Femur (tissue), 1 donor: ENCODE measurements at regions not wholly inside any gene's neighbourhood (a gene's known extent, or its start where the extent isn't known, plus 50 kb on each side); places are given as distances from the start of the nearest gene placed in this dataset.

ENCODE experiments used
- DNase-seq: peaks from one replicate; pipeline ENCODE4 v3.0.0-alpha.2; 2017

DNA sequence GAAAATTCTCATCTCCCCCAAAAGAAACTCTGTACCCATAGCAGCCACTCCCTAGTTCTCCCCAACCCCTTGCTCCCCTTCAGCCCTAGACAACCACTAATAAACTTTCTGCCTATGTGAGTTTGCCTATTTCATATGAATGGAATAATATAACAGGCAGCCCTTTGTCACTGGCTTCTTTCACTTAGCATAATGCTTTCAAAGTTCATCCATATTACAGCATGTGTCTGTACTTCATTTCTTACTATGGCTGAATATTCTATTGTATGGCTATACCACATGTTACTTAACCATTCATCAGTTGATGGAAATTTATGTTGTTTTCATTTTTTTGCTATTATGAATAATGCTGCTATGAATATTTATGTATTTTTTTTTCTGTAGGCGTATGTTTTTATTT lies 442.9 kb downstream of the SLC4A3 start:
- DNase-seq, result no peak

DNA sequence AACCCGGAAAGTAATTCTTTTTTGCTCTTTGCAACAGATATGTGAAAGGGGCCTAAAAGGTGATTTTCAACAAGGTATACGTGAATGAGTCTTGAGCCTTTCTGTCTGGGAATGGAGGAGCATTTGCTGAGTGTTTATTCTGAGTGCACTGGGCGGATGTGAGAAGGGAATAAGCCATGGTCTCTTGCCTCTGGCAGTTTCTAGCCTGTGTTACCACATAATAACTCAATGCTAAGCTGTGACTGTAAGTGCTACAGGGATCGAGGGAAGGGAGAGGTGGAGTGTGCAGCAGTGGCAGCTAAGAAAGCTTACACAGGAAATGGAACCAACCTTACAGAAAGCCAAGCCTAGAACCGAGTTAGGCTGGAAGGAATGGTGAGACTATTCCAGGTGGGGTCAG lies 444.3 kb downstream of the SLC4A3 start:
- no peak for DNase-seq

DNA sequence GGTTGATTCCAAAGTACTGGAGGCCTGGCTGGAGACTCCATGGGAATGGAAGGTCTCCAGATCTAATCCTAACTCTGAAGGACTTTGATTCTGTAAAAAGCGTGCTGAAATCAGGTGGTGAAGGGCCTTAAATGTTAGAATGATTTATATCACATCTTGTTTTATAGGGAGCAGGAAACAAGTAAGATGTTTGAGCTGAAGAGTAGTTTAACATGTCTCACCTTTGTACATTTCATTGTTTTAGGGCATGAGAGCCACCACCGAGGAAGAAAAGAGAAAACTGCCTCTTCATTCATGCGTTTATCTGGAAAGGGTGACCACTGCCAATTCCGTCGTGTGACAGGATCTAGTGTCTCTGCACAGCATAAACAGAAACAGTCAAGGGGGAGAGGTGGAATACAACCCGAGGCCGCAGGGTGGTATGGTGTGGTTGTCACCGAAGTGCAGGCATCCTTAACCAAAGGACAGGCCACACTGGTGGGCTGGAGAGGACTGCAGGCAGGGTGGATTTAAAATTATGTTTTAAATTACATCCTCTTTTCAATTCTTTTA lies 445.3 kb downstream of the SLC4A3 start:
- DNase-seq, result no peak

DNA sequence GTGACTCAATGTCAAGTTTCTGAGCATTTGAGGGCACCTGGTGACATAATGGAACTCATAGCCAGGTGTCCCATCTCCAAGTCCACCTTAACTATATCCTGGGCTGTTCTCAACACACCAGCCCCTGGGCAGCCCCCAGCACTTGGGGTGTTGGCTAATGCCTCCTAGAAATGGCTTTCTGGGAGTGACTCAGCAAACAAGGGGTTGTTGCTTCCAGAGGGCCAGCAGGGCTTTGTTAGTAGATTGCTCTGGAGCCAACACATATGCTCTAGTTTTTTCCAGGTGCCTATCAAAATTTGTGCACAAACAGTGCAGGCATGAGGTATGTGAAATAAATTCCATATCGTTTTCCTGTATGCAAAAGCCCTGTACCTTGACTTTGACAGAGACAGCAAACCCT lies 448.4 kb downstream of the SLC4A3 start:
- DNase-seq, result no peak

DNA sequence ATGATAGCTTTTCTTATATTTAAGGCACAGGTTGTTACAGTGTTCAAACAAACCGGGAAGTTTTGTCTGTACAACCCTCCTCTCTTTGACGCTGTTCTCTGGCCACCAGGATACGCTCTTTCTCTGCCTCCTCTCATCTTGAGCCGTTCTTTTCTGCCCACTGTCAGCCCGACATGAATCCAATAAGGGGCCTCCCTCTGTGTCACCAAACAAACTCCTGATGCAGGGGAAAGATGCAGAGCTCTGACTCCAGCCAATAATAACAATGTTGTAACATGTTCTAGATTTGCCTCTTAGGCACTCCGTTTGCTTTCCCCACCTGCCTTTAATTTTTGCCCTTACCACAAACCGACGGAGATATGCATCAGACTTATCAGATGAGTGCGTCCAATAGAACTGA lies 449.3 kb downstream of the SLC4A3 start:
- DNase-seq, result peak; percentile 32

DNA sequence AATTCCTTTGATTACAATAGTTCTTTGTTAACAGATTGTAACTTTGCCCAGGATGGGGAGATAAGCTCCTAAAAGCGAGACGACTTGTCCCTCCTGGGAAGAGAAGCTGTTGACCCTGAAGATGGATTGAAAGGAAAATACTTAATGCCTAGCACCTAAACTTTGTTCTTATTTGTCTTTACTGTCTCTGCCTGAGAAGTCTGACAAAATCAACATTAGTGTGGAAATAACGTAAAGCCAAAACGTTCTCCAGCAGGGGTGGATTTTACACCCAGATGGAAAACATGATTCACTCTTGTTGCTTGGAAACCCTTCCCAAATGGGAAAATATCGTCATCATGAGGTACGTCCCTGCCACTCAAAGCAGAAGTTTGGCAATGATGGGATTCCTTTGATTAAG lies 450.1 kb downstream of the SLC4A3 start:
- peak; percentile 36 for DNase-seq

DNA sequence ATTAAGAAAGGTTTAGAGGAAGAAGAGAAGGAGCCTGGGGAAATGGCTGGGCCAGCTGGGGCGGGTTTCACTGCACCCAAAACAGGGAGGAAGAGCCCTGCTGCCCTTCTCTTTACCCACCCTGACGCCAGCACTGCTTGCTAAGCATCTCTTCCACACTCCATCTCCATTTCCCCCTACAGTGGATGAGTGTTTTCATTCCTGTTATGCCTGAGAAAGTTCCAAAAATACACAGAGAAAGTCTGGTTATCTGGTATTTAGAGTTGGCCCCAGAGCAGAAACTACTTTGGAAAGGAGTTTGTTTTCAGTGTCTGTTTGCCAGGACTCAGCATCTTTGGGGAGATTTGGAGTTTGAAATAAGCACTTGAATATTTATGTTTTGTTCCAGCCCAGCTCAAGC lies 451.0 kb downstream of the SLC4A3 start:
- peak; percentile 53 for DNase-seq

DNA sequence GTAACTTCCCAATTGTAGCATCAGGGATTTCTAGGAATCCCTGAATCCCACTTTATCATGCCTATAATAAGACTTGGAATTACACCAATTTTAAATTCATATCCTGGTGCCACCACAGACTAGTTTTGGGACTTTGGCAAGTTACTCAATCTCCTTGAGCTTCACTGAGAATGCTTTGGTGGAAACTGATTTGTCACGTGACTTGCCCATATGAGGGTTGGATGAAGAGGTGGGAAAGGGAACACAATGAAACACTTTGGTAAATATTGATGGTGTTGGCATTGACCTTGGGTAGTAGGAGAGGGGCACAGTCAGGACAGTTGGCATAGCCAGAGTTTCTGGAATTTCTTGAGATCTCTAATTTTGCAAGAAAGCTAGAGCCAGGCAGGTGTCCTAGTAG lies 452.2 kb downstream of the SLC4A3 start:
- DNase-seq, result no peak

DNA sequence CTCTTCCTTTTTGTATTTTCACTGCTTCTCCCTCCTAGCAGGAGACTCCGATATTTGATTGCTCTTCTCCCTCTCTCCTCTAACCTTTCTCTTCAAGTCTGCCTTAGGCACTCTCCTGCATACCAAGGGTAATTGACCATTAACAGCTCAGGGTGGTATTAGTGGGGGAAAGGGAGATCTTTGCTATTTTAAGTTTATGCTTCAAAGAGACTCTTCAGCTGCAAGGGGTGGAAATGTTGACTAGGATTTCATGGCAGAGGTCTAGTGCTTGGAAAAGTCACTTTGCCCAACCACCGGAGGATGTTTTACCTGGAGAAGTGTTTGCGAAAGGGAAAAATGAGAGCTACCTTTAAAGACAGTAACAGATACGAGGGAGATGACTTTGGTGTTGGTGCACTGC lies 453.7 kb downstream of the SLC4A3 start:
- DNase-seq, result no peak

DNA sequence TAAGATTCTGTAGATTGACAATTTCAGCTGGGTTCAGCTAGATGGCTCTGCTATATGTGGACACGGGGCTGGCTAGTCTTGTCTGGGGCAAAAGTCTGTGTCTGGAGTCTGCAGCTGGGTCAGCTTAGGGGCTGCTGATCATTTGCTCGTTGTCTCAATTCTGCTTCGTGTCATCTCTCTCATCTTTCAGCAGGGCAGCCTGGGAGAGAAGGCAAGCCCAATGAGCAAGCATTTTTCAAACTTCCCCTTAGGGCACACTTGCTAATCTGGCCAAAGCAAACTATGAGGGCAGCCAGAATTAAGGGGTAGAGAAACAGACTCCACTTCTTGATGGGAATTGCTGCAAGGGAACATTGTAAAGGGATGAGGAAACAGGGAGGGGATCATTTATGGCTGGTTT lies 462.6 kb downstream of the SLC4A3 start:
- no peak for DNase-seq

DNA sequence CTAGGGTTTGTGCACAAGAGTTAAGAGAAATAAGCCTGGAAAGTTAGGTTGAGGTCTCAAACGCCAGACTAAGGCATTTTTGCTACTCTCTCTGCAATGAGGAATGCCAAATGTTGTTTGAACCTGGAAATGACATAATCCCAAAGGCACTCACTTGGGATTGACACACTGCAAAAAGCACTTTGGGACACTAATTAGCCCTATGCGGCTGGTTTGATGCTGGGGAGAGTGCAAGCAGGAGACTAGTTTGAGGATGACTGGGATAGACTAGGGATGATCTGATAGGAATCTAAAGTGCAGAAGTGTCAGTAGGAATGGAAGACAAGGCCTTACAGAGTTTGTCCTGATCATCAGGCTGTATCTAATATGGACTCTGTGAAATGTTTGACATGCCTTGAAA lies 469.0 kb downstream of the SLC4A3 start:
- no peak for DNase-seq

DNA sequence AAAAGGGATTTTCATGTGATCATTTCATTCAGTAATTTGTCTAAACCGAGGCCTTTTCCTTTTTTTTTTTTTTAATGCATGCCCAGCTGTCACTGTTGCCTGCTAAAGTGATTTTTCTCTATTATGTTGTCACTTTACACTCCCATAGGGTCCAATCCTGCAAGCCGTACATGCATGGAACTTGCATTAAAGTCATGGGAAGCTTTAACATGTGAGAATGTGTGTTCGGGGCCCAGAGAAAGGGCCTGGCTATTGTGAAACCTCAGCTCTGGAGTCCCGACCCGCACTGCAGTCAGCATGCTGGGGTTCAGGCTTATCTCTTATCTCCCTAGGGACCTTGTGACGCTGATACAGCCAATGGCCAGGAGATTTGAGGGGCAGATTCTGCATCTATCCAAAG lies 474.6 kb downstream of the SLC4A3 start:
- peak; percentile 32 for DNase-seq

DNA sequence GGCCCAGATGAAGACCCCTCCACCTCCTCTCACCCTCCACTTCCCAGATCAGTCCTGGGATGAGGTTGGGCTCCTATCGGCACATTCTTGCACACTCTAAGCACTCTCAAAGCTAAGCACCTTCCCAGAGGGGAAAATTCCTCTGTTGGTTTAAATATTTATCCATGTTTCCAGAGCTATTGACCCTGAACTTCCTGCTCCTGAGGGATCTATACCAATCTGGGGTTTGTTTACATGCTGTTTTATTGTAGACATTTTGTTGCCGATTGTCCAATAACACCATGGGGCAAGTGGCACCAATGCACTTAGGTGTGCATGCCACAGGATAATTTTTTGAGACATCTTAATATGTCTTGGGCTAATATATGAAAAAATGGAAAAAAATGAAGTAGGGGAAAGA lies 476.2 kb downstream of the SLC4A3 start:
- DNase-seq, result no peak

DNA sequence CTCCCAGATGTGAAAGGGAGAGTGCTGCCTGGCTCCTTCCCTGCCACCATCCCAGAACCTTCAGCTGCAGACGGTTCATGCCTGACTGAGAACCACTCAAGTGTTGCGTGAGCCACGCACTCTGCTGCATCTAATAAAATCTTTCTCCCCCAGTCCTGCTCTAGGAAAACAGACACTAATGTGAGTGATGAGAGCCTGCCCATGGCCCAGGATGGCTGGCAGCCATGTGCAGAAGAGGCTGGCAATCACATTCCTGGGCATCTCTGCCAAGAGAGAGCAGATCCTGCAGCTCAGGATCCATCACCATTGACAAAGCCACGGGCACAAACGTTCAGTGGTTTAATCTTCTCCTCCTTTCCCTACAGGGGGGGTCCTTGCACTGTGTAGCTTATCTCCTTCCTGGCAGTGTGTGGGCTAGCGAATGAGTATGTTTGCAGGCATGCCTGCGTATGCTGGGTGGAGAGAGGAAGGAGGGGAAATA lies 477.5 kb downstream of the SLC4A3 start:
- peak; percentile 45 for DNase-seq

DNA sequence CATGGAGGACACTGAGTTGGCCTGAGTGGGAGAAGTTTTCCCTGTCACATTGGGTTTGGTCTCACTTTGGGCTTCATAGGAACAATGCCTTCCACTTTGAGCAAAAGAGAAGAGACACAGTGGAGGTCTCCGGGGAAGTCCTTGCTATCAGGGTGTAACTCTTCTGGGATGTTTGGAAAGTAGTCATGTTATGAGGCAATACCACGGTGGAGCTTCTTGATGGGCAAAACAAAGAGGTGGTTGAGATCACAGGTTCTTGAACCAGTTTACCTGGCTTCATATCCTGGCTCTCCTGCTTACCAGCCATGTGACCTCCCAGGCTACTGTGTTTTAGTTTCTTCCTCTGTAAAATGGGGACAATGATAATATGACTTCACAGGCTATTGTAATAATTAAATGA lies 478.6 kb downstream of the SLC4A3 start:
- no peak for DNase-seq

DNA sequence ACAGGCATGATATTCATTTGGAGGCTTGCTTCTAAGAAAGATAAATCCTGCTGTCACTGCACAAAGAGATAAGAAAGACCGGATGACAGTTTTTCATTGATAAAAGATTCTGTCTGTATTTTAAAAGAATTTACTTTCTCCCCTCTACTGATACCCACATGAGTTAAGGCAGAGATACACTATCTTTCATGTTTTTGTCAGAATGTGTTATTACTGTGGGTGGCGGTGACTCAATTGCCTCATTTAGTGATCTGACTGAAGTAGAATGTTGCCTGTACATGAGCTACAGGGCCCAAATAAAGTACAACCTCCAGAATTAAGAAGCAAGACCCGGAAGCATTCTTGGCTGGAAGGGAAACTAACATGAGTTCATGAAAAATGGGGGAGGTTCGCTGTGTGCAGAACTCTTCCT lies 480.0 kb downstream of the SLC4A3 start:
- DNase-seq, result no peak

DNA sequence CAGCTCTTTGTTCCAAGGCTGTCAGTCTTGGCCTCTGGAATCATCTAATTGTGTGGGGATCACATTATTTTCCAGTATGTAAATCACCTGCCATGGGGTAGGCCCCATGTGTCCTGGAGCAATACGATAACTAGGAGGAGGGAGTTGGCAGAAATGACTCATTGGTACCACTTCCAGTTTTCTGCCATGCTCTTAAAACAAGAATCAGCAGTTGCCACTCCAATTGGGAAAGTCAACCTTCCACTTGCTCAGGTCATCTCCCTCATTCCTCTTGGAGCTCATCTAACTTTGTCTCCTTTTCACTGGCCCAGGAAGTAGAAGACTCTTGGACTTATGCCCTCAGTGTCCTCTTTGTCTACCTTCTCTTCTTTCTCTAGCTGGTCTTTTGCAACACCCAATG lies 487.0 kb downstream of the SLC4A3 start:
- no peak for DNase-seq

DNA sequence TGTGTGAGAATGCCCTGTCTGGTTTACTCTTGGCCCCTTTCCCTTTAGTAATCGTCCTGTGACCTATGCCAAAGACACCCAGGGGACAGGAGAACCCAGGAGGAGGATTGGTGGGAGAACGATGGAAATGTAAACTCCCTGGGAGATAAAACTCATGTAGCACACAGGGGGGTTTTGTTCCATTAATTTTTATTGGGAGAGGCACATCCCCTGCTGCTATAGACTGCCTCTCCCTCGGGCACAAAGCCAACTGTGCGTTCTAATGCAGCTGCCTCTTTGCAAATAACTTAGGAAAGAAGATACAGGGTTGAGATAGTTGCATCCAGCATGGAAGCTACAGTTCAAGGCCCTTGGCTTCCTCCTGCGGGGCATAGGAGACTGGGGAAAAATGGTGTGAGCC lies 489.6 kb downstream of the SLC4A3 start:
- DNase-seq, result peak; percentile 23

DNA sequence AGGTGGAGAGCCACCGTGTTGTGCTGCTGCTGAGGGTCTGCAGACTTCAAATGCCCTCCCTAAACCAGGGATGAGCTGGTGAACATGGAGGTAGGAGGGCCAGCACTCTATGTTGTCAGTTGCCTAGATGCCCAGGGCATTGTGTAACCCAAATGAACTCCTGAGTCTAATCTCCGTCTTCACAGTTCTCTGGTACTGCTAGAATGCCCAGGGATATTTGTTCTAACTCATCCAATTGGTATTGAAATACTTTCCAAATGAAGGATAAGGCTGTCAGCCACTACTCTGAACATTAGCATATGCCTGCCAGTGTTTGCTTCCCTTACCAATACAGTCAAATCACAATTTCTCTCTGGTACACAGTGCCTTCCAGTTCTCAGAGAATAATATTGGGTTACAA lies 492.6 kb downstream of the SLC4A3 start:
- DNase-seq, result no peak

DNA sequence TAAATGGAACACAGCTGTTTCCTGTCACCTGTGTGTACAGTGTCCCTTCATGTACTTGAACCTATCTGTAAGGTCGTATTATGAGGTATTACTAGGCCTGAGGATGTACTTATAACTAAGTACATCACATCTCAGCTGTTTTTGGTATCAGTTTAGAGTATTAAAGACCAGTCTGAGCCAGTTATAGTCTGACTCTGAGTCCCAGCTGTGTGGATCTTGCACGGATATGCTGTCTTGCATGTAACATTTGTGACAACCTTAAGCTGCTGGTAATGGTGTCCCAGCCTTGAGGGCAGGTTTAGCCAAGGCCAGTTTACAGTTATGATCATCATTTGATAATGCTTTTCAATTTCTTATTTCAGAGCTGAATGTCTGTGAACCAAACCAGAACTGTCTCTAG lies 496.3 kb downstream of the SLC4A3 start:
- no peak for DNase-seq

DNA sequence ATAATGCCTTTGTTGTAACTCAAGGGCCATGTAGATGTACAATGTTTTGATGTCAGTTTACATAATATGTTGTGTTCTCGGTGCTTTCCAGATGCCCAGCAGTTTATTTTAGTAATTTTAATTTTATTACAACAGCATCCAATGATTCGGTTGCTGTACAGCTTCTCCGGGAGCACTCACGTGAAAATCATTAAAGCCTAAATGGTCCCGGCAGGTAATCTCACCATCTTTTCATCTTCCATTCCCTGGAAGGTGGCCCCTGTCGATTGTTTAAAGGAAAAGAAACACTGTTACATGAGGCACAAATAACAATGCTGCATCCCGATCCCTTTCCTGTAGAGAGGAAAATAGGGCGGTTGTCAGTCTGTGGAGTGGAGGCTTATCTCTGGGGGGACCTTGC lies 498.1 kb downstream of the SLC4A3 start:
- no peak for DNase-seq

DNA sequence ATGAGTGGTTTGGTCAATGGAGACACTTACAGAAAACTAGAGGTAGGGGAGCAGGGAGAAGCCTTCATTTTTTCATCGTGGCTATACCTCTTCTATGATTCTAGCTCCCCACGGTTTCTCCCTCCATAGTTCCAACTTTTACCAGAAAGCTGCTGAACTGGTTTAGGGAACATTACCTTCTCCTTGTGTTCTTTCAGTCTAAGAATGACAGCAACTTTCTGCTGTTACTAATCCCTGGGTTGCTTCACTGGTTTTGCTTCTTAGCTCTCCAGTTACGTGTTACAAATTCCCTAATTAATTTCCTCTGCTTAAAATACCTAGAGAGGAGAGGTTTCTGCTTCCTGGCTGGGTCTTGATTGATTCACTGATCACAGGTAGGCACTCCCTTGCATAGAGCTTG lies 499.9 kb downstream of the SLC4A3 start:
- DNase-seq, result no peak

DNA sequence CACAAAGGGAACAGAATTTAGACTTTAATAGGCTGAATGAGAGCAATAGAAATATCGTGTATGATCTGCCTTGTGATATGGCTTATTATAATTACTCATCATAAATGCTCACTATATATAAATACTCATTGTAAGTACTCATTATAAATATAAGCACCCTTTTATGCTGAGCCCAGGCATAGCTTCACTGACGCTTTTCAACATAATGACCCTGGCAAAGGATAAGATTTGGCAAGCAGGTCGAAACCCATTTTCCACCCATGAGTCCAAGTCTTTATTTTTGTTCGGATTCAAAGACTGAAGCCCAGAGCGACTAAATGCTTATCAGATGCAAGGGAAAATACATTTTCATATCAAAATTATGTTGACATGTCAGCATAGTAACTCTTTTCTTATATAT lies 500.4 kb downstream of the SLC4A3 start:
- DNase-seq, result no peak

DNA sequence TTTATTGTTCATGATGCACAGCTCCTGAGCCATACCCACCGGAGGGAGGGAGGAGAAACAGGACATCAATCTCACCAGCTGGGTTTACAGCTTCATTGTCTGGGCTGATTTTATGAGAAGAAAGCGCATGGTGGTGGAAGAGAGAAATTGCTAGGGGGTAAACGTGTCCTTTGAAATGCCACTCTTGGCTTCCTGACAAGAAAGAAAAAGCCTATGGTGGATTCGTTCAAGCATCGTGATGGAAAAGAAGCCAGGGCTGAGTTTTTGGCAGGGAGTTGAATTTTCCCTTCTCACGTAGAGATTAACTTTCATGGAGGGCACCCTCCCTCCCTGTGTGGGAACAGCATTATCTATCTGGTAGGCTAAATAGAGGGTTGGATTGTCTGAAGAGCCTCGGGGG lies 502.0 kb downstream of the SLC4A3 start:
- no peak for DNase-seq

DNA sequence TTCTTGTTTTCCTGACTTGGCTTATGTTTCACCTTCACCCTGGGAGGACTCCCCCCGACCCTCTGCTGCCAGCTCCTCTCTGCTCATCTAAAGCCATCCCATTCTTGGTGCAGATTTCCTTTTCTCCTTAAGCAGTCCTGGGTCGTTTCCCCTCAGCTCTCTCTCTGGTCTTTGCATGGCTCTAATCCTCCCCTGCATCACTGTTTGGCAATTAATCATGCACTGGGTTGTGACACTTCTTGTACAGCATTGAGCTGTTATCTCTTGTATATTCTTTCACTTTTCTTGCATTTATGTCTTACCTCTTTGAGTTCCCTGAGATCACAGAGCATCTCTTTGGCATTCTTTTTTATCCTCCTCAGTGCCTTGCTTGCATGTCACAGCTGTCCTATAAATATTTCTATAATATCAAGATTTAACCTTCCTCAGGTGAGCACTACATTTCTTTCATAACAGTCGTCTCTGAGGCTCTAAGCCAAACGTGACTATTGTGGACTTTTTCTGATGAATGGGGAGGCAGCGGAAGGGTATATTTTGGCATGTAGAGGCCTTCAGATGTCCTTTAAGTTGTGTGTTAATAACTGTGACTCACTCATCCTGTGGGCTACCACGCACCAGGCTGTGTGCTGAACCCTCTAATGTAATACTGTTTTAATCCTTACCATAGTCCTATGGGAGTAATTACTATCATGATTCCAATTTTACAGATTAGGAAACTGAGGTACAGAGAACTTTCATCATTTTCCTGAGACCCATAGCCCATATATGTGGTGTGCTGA lies 507.5 kb downstream of the SLC4A3 start:
- DNase-seq, result no peak
